ENCODE measurements at regions not wholly inside any gene's neighbourhood (a gene's known extent, or its start where the extent isn't known, plus 50 kb on each side); places are given as distances from the start of the nearest gene placed in this dataset.

DNA sequence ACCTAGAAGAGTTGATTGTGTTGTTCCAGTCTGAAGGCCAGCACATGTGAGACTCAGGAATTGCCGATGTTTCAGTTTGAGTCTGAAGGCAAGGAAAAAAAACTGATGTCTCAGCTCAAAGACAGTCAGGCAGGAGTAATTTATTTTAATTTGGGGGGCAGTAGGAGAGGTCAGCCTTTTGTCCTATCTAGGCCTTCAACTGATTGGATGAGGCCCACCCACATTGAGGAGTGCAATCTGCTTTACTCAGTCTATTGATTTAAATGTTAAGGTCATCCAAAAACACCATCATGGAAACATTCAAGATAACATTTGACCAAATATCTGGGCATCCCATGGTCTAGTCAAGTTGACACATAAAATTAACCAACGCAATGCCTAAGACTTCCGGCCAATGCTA, 288.9 kb downstream of the CDK5RAP2 start:
- Histone ChIP-seq H3K9me3 (ENCODE audit: control extremely low read depth in 1 of 3, control insufficient read depth in 2 of 3, insufficient read depth in 1 of 3, low read length in 2 of 3) (peaks cover 0 to 3% (median 0%) of the 10 kb centered on the region in 3 donors), H3K4me3 (ENCODE audit: control extremely low read depth in 1 of 5, extremely low read depth in 1 of 5, insufficient read depth in 1 of 5, low read depth in 2 of 5, low read length in 4 of 5) (no peak overlapping the region), H3K27ac (ENCODE audit: low read length in 2 of 2) (no peak overlapping the region), H3K4me2 (replicated peaks; ENCODE audit: low read depth, low read length, poor library complexity, severe bottlenecking) (no peak overlapping the region), H3K4me1 (ENCODE audit: control insufficient read depth in 2 of 2, insufficient read depth in 2 of 2, low read length in 2 of 2) (no peaks in the 10 kb centered on the region), H3K27me3 (replicated peaks in 1 of 4; ENCODE audit: control extremely low read depth in 1 of 4, control insufficient read depth in 3 of 4, insufficient read depth in 4 of 4, low read length in 3 of 4) (no peaks in the 10 kb centered on the region), H3K36me3 (replicated peaks in 1 of 2; ENCODE audit: control extremely low read depth in 1 of 2, control insufficient read depth in 1 of 2, extremely low read depth in 1 of 2, insufficient read depth in 2 of 2, low read length in 1 of 2) (no peaks in the 10 kb centered on the region), H3K9ac (ENCODE audit: low read length) (no peak overlapping the region), H4K20me1 (ENCODE audit: control insufficient read depth, insufficient read depth, low read length, poor library complexity, severe bottlenecking) (no peaks in the 10 kb centered on the region), H3K79me2 (ENCODE audit: control insufficient read depth, insufficient read depth, low read length) (no peaks in the 10 kb centered on the region), H2AFZ (ENCODE audit: insufficient read depth, low read depth, low read length, poor library complexity, severe bottlenecking) (no peak overlapping the region)
- WGBS (ENCODE audit: insufficient coverage): 98% methylated on average over 3 of the region's 3 CpGs
- no peaks in the 10 kb centered on the region for H3K4me1 Mint-ChIP-seq
- H3K9me3 Mint-ChIP-seq (ENCODE audit: insufficient read depth): peaks cover 2% of the 10 kb centered on the region
- TF ChIP-seq, protein P1, sequence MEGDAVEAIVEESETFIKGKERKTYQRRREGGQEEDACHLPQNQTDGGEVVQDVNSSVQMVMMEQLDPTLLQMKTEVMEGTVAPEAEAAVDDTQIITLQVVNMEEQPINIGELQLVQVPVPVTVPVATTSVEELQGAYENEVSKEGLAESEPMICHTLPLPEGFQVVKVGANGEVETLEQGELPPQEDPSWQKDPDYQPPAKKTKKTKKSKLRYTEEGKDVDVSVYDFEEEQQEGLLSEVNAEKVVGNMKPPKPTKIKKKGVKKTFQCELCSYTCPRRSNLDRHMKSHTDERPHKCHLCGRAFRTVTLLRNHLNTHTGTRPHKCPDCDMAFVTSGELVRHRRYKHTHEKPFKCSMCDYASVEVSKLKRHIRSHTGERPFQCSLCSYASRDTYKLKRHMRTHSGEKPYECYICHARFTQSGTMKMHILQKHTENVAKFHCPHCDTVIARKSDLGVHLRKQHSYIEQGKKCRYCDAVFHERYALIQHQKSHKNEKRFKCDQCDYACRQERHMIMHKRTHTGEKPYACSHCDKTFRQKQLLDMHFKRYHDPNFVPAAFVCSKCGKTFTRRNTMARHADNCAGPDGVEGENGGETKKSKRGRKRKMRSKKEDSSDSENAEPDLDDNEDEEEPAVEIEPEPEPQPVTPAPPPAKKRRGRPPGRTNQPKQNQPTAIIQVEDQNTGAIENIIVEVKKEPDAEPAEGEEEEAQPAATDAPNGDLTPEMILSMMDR (IDR thresholded peaks at IDR 0.05): no peak
- TF ChIP-seq EZH2 (IDR thresholded peaks at IDR 0.05; ENCODE audit: borderline replicate concordance, insufficient read depth, low read depth, low read length, poor library complexity, severe bottlenecking): no peak
- intact Hi-C loops (cut with micrococcal nuclease): no loop called here
- H3K27me3 Mint-ChIP-seq: peaks cover 8% of the 10 kb centered on the region
- no peak for DNase-seq
- H3K27ac Mint-ChIP-seq: no peak overlapping the region
- H3K4me3 Mint-ChIP-seq: no peak overlapping the region
- ATAC-seq (ENCODE audit: low read depth): no peak
- ChIA-PET CTCF (no interaction called here), POLR2A (no interaction called here)

DNA sequence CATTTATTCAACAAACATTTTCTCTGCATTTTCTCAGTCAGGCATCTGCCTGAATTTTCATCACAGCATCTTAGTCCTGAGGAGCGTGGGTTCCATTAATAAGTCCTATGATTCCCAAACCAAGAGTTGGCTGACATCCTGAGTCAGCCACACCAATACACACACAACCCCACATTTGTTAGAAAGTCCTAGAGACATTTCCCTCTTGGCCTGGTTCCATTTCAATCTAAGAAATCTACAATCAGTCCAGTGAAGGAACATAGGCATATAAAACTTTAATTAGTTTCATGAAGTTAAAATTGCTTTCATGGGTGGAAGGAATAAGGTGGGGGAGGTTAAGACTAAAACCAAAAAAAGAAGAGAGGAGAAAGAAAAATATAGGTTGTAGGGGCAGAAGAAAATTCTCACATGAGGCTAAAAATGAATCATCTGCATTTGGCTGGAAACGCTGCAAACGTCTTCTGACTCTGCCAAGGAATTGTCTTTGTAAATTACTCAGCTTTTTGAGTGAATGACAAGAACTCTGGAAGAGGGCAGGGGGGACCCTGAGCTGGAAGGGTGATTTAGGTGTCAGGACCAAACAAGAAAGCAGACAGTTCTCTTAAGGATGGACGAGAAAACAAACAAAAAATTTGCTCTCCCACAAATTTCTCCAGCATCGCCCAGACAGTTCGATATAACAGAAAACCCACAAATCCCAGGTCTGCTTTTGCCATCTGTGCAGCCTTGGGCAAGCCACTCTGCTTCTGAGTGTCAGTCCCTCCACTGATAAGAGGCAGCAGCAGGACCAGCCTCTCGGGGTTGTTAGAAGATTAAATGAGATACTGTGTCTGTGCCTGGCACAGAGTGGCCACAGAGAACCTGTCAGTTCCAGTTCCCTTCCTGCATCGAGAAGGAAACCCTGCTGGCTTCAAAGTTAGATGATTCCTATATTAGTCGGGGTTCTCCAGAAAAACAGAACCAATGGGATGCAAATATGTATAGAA, 289.7 kb downstream of the CDK5RAP2 start:
- Histone ChIP-seq H3K4me2 (replicated peaks; ENCODE audit: low read depth, low read length, poor library complexity, severe bottlenecking) (no peak overlapping the region), H3K4me1 (ENCODE audit: control insufficient read depth in 2 of 2, insufficient read depth in 2 of 2, low read length in 2 of 2) (no peaks in the 10 kb centered on the region), H2AFZ (ENCODE audit: insufficient read depth, low read depth, low read length, poor library complexity, severe bottlenecking) (no peak overlapping the region), H3K27ac (ENCODE audit: low read length in 2 of 2) (no peak overlapping the region), H4K20me1 (ENCODE audit: control insufficient read depth, insufficient read depth, low read length, poor library complexity, severe bottlenecking) (no peaks in the 10 kb centered on the region), H3K9me3 (ENCODE audit: control extremely low read depth in 1 of 3, control insufficient read depth in 2 of 3, insufficient read depth in 1 of 3, low read length in 2 of 3) (peaks cover 0 to 3% (median 0%) of the 10 kb centered on the region in 3 donors), H3K79me2 (ENCODE audit: control insufficient read depth, insufficient read depth, low read length) (no peaks in the 10 kb centered on the region), H3K27me3 (replicated peaks in 1 of 4; ENCODE audit: control extremely low read depth in 1 of 4, control insufficient read depth in 3 of 4, insufficient read depth in 4 of 4, low read length in 3 of 4) (no peaks in the 10 kb centered on the region), H3K4me3 (ENCODE audit: control extremely low read depth in 1 of 5, extremely low read depth in 1 of 5, insufficient read depth in 1 of 5, low read depth in 2 of 5, low read length in 4 of 5) (no peak overlapping the region), H3K36me3 (replicated peaks in 1 of 2; ENCODE audit: control extremely low read depth in 1 of 2, control insufficient read depth in 1 of 2, extremely low read depth in 1 of 2, insufficient read depth in 2 of 2, low read length in 1 of 2) (no peaks in the 10 kb centered on the region), H3K9ac (ENCODE audit: low read length) (no peak overlapping the region)
- CTCF ChIA-PET: no interaction called here
- Mint-ChIP-seq H3K4me1 (no peaks in the 10 kb centered on the region), H3K9me3 (ENCODE audit: insufficient read depth) (peaks cover 2% of the 10 kb centered on the region), H3K27ac (no peak overlapping the region), H3K4me3 (no peak overlapping the region), H3K27me3 (peaks cover 10% of the 10 kb centered on the region)
- TF ChIP-seq EZH2 (IDR thresholded peaks at IDR 0.05; ENCODE audit: borderline replicate concordance, insufficient read depth, low read depth, low read length, poor library complexity, severe bottlenecking): no peak
- TF ChIP-seq, protein P1 (IDR thresholded peaks at IDR 0.05): no peak
- no peak for DNase-seq
- no peak for ATAC-seq (ENCODE audit: low read depth)
- POLR2A ChIA-PET: no interaction called here
- intact Hi-C loops (cut with micrococcal nuclease): no loop called here
- WGBS (ENCODE audit: insufficient coverage): 83% methylated on average over 9 of the region's 9 CpGs
